ENCODE measurements at regions not wholly inside any gene's neighbourhood (a gene's known extent, or its start where the extent isn't known, plus 50 kb on each side); places are given as distances from the start of the nearest gene placed in this dataset. TPM values are rescaled to one million over a fixed set of nuclear protein-coding genes. Genes with fewer than 3 reads are reported as not detected.

- peaks cover 17% of the 10 kb centered on the region for H3K9me3 Mint-ChIP-seq
- no peaks in the 10 kb centered on the region for H3K36me3 ChIP-seq
- no peaks in the 10 kb centered on the region for H3K79me2 ChIP-seq (ENCODE audit: low read depth)
- no peak overlapping the region for H3K4me3 ChIP-seq
- H3K4me1 Mint-ChIP-seq, result no peaks in the 10 kb centered on the region
- TF ChIP-seq EZH2phosphoT487 (IDR thresholded peaks at IDR 0.05), result no peak
- TF ChIP-seq EZH2 (IDR thresholded peaks at IDR 0.05), result no peak
- no peak for TF ChIP-seq CTCF (IDR thresholded peaks at IDR 0.05)
- no peak overlapping the region for H2AFZ ChIP-seq (replicated peaks)
- no peak overlapping the region for H3K27ac Mint-ChIP-seq
- H3K27ac ChIP-seq, result no peak overlapping the region
- H3K9me3 ChIP-seq (ENCODE audit: low read depth), result peaks cover 3% of the 10 kb centered on the region
- no peak overlapping the region for H3K4me2 ChIP-seq
- no peaks in the 10 kb centered on the region for H3F3A ChIP-seq (ENCODE audit: low read depth)
- no peaks in the 10 kb centered on the region for H3K27me3 ChIP-seq
- no peak for DNase-seq (ENCODE audit: low spot score)
- H3K9ac ChIP-seq, result no peak overlapping the region
- H3K27me3 Mint-ChIP-seq (ENCODE audit: insufficient read depth, low read depth), result peaks cover 5% of the 10 kb centered on the region
- H3K4me3 Mint-ChIP-seq, result no peak overlapping the region
- H3K4me1 ChIP-seq, result no peaks in the 10 kb centered on the region
- H3K36me3 Mint-ChIP-seq, result no peaks in the 10 kb centered on the region
- H4K20me1 ChIP-seq (ENCODE audit: low read depth), result no peaks in the 10 kb centered on the region
Measured at GRCh38 chrX:82232679-82233078, 1030.8 kb downstream of the SH3BGRL start.

GRCh38 chrX:82237328-82237727 is 1035.4 kb downstream of the SH3BGRL start:
- H3K9me3 ChIP-seq (ENCODE audit: low read depth), result peaks cover 6% of the 10 kb centered on the region

More at GRCh38 chrX:82237328-82237727, 1035.4 kb downstream of the SH3BGRL start:
- no peaks in the 10 kb centered on the region for H3K36me3 Mint-ChIP-seq
- DNase-seq (ENCODE audit: low spot score), result no peak
- H3F3A ChIP-seq (ENCODE audit: low read depth), result no peaks in the 10 kb centered on the region
- H4K20me1 ChIP-seq (ENCODE audit: low read depth), result no peaks in the 10 kb centered on the region
- no peaks in the 10 kb centered on the region for H3K4me1 Mint-ChIP-seq
- H2AFZ ChIP-seq (replicated peaks), result no peak overlapping the region
- H3K4me2 ChIP-seq, result no peak overlapping the region
- no peaks in the 10 kb centered on the region for H3K36me3 ChIP-seq
- H3K27ac ChIP-seq, result no peak overlapping the region
- no peak overlapping the region for H3K9ac ChIP-seq
- H3K27me3 ChIP-seq, result no peaks in the 10 kb centered on the region
- no peak overlapping the region for H3K4me3 ChIP-seq
- no peak overlapping the region for H3K4me3 Mint-ChIP-seq
- H3K4me1 ChIP-seq, result no peaks in the 10 kb centered on the region
- H3K9me3 Mint-ChIP-seq, result peaks cover 23% of the 10 kb centered on the region
- H3K79me2 ChIP-seq (ENCODE audit: low read depth), result no peaks in the 10 kb centered on the region
- no peak overlapping the region for H3K27ac Mint-ChIP-seq
- H3K27me3 Mint-ChIP-seq (ENCODE audit: insufficient read depth, low read depth), result peaks cover 7% of the 10 kb centered on the region
- TF ChIP-seq CTCF (IDR thresholded peaks at IDR 0.05) (no peak), EZH2phosphoT487 (IDR thresholded peaks at IDR 0.05) (no peak), EZH2 (IDR thresholded peaks at IDR 0.05) (no peak)

Small RNA genes in the stretch of these regions (small RNA-seq; reads per million reads assigned to genes)
- gene RNU6-974P, result not detected

All from neural progenitor cell (in vitro differentiated cells).